UCSD-AML1 (cell line): ENCODE measurements at regions not wholly inside any gene's neighbourhood (a gene's known extent, or its start where the extent isn't known, plus 50 kb on each side); places are given as distances from the start of the nearest gene placed in this dataset.
"Not testable (repeated sequence)": the region's sequence is repeated elsewhere in the genome, so short reads cannot be mapped to it uniquely, and the experiment has no call there.

ENCODE experiments used
- DNase-seq: peaks from one replicate; lab custom pipeline; 2025; ENCODE audit not compliant: unreplicated experiment; lab: John Stamatoyannopoulos, UW

DNA sequence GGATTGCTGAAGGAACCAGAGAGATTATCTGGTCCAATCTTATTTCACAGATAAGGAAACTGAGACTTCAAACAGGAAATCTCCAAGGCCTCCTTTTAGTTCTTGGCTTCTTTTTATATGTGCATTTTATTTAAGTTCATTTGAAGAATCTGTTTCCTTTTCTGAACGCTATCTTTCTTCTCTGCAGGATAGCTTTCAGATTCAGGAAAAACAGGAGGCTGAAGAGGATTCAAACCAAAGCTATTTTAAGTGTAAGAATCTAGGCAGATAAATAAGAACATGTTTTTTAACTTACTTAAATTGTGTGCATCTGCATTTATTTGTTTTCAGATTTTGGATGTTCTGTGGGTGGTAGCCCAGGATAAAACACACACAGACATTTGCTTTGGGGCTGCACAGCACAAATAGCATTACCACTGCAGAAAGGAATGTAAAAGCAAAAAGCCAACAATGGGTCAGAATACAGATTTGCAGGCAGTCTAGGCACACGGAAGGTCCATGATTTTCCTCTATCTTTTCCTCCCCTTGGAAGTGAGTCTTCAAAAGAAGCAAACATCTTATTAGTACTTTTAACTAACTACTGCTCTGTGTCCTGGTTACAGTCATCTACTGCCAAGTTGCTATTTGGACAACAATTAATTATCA lies 188.8 kb upstream of the TBX18 start:
- DNase-seq, result no peak

DNA sequence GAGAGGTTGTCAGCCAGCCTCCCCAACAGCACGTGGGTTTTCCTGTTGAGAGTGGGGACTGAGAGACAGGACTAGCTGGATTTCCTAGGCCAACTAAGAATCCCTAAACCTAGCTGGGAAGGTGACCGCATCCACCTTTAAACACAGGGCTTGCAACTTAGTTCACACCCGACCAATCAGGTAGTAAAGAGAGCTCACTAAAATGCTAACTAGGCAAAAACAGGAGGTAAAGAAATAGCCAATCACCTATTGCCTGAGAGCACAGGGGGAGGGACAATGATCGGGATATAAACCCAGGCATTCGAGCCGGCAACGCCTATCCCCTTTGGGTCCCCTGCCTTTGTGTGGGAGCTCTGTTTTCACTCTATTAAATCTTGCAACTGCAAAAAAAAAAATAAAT lies 180.5 kb upstream of the TBX18 start:
- DNase-seq, result not testable (repeated sequence)

DNA sequence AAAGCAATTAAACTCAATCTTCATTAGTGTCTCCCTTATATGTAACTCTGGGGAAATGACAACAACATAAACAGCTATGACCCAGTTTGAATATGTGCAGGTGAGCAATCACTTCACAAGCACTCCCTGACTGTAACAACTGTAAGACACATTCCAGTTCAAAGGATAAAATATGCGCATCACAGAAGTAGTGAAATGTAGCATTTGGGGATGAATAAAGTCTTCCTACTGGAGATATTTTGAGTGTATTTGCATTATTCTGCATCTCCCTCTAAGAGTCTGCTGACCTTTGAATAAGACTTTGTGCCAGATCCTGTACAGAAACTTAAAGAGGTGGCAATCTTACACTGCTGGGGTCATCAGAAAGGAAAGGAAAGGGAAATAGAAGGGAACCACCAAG lies 179.5 kb upstream of the TBX18 start:
- DNase-seq, result no peak

DNA sequence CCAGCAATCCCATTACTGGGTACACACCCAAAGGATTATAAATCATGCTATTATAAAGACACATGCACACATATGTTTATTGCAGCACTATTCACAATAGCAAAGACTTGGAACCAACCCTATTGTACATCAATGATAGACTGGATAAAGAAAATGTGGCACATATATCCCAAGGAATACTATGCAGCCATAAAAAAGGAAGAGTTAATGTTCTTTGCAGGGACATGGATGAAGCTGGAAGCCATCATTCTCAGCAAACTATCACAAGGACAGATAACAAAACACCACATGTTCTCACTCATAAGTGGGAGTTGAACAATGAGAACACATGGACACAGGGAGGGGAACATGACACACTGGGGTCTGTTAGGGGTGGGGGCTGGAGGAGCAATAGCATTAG lies 177.2 kb upstream of the TBX18 start:
- not testable (repeated sequence) for DNase-seq

DNA sequence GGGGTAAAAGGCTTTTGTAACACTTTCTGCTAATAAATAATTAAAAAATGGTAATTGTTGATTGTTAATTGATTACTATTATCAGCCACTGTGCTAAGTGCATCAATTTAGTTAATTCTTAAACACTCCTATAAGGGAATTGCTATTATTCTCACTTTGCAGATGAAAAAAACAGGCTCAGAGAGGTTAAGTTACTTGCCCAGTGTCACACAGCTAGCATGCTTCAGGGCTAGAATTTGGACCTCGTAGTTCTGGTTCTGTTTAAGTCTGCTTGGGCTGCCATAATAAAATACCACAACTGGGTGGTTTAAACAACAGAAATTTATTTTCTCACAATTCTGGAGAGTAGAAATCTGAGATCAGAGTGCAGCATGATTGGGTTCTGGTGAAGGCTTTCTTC lies 164.8 kb upstream of the TBX18 start:
- no peak for DNase-seq

DNA sequence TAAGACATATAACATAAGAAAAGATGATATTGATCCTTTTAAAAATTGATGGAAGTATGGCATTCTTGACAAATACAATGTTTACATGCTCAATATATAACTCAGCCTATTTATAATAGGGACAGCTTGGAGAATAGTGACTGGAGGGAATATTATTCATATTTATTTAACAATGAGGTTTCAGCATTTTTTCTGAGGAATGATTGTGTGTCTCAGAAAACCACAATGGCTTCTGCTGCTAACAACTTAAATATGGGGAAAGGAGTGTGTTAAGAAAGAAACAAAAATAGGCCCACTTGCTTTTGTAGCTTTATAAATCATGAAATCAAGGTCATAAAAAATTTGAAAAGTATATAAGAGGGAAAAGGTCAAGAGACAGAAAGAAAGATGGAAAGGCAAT lies 163.2 kb upstream of the TBX18 start:
- DNase-seq, result no peak

DNA sequence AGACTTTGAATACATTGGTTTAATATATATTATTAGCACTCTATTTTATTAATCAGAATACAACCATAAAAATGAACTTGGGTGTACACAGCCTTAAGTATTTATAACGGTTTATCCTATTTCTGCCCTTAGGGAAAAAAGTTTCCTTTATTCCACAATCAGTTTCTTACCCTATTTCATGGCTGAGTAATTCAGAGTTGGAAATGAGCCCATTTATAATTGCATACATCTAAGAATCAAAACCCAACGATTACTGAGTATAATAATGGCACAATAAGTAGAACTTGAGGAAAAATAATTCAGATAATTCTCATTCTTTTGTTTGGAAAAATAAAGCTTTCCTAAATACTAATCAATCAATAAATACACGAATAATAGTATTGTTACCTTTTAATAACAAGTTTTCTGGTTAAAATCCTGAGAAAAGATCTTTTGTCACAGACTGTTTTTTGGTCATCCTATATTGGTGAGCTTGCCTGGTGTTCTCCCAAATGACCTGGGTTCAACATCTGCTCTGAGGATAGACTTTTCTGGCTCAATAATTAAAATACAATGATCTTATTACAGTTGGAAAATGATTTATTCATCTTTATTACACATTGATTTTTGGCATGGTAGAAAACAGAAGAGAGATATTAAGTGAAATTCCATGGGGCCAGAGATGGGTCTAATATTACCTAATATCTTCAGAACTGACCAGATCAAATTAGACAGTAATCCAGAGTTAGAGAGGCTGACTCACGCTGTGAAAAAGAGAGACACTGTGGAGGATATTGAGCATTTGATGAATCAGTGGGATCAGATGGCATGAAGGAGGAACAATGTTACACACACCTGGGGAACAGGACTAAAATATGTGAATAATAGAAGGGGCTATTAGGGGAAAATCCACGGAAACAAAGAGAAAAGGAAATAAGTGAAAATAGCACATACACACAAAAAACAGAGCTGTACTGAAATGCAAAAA lies 162.1 kb upstream of the TBX18 start:
- no peak for DNase-seq

DNA sequence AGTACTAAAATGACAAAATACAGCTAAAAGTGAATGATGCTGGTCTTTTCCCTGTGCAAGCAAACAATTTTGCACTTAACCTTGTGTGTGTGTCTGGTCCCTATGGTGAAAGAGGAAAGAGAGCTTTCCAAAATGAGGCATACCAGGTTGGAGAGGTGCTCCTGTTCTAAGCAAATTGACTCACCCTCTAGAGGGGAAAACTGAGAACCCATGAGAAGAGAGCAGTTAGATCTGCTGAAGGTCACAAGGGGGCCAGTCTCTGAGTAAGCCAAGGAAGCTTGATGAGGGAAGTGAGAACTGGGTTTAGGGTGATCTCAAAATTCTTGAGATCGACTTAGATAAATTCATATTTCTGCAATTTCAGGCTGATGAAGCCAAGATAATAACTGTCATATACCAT lies 157.5 kb upstream of the TBX18 start:
- no peak for DNase-seq

DNA sequence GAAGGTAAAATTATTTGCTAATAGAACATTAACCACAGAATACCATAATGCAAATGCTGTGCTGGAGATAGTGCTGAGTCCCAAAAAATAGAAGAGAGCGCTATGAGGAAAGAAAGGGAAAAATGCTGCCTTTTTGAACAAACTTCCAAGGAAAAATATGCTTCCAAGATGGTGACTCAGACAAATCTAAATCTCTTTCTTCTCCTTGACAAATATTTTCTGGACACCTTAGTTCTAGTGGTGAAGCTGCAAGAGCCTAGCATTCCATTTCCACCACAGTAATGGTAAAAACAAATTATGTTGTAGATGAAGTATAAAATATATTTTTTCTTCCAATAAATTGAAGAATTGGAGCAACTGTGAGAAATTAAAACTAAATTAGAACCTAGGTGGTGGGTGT lies 155.6 kb upstream of the TBX18 start:
- no peak for DNase-seq

DNA sequence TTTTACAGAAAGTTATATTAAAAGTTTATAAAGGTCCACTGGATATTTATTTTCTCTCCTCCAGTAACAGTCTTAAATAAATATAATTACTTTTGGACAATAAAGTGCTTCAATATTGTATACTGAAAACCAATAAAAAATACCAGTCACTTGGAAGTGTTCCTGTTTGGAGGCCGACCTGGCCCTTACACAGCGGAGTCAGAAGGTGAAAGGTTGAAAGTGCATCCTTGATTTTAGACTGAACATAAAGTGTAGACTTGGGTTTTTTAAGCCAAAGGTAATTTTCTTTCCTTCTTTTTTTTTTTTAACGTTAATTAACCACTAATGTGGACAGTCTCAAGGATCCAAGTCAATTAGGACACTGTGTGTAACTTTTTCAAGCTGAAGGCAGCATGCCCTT lies 152.3 kb upstream of the TBX18 start:
- no peak for DNase-seq

DNA sequence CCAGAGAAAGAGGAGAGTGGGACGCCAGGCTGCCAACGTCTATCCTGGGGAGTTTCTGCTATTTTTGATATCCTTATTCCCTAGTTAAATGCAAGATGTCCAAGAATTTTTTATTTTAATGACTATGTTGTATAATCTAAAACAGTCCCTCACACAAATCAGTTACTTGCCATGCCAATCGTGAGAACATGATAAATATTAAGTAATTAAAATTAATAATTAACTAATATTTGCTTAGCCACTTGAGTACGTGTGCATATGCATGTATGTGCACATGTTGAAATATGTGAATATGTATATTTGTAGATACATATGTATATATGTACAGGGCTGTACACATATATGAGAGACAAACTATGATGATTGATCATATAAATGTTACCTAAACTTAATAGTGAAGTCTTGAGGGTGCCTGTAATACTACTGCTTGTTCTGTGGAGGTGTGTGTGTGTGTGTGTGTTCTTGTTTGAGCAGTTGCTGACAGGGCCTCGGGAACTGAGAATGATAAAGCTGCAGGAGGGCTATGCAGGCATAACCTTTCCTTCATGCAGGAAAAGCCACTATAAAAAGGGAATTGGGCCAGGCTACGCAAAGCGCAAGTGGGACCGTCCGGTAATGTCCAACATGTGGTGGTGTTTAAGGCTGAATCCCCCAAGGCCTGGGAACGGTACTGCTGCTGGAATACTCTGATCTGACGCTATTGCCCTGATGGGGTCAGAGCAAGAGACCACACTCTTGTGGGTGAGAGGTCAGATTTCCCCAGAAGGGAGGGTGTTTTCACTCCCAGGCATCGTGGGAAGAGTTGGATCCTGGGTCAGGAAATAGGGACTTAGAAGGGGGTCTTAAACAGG lies 148.3 kb upstream of the TBX18 start:
- no peak for DNase-seq

DNA sequence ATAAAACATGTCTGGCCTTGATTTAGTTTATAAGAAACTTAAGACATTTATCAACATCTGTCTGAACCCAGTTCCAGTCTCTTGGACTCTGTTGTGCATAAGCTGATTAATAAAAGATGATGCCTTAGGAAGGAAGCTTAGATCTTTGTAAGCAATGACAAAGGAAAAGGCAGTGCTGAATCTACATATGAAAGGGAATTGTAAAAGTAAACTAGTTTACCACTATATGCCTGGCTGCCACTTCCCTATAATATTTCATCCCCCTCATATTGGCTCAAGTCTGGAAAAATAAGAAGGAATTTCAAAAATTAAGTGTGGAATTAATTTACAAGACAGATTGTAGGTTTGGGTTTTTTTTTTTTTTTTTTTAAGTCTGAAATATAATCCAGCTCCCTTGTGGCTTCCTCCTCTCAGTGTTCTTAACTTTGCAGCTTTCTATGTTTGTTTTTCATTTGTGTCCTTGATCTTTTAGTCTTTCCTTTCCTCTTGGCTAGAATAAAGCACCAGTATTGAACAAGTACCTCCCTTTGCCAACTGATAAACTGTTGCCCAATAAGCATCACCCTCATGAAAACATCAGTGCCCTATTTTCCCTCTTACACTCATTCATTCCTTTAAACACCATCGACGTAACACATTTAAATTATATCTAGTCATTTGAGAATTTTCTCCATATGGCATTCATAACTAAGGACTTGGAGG lies 146.7 kb upstream of the TBX18 start:
- DNase-seq, result no peak

DNA sequence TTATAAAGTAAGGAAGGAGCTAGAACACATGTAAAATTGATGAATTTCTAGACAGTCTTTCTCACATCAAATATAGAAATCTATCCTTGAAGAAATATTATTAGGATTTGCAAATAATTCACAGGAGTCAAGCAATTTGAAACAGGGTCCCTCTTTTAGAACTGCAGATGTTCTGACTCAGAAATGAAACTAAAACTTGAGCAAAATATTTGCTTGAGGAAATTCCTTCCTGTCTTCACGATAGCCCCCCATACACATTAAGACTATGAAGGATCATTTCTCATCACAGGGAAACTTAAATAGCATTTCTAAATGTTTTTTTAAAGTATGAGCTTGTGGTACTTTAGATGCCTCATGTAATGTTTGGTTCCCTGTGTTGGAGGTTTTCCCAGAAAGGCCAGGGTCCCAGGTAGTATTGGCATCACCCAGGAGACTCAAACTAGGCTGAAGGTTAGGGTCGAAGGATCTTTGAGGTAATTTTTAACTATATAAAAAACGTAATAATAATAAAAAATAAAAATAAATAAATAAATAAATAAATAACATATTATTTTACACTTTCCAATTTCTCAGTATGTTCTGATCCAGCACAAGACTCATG lies 144.0 kb upstream of the TBX18 start:
- no peak for DNase-seq

DNA sequence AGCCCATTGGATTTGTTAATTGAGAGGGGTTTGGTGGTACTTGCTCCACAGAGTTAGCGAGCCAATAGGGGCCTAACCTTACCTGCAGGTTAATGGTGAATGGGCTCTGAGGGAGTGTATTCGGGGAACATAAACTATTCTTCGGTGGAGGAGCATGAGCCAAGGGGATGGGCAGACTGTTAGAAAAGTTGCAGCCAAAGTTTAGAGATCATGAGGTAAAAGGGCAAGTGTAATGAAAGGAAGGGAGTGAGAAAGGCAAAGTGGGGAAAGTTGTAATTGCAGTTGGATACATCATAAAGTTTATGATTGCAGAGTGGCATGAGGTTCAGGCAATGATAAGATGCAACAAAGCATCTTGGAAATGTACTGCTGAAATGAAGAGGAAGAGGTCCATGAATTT lies 142.1 kb upstream of the TBX18 start:
- no peak for DNase-seq

DNA sequence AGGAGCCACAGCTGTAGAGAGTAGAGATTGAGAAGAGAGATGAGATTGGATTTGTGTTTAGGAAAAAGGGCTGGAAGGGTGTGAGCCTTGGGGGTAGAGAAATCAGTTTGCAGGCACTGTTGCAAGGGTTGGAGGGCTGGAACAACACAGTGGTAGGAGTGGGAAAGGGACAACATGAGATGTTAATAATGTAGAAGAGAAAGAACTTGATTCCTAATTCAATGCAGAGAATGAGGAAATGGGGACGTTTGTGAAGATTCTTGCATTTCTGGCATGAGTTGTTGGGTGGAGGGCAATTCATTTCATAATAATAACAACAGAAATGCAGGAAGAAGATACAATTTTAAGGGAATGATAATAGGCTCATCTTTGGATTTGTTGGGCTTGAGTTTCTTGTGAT lies 141.4 kb upstream of the TBX18 start:
- no peak for DNase-seq

DNA sequence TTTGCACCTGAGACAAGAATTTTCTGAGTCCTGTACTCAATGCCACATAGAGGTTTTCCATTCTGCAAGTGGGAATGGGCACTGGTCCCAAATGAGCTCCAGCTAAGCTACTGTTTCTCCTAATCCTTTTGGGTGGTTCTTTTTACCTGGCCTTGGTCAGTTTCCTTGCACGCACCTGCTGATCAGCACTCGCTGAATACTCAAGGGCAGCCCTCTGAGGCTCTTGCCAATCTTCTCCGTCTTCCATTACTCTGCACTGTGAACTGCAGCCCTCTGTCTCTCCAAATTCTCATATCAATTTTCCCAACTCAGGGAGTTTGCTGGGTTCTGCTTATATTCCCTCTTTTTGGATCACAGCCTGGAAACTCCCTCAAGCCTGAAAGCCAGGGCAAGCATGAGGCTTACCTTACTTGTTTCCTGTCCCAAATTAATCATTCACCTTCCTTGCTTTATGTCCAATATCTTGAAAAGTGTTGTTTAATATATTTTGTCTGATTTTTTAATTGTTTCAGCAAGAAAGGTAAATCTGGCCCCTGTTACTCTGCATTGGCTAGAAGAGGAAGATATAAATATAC lies 138.0 kb upstream of the TBX18 start:
- no peak for DNase-seq

DNA sequence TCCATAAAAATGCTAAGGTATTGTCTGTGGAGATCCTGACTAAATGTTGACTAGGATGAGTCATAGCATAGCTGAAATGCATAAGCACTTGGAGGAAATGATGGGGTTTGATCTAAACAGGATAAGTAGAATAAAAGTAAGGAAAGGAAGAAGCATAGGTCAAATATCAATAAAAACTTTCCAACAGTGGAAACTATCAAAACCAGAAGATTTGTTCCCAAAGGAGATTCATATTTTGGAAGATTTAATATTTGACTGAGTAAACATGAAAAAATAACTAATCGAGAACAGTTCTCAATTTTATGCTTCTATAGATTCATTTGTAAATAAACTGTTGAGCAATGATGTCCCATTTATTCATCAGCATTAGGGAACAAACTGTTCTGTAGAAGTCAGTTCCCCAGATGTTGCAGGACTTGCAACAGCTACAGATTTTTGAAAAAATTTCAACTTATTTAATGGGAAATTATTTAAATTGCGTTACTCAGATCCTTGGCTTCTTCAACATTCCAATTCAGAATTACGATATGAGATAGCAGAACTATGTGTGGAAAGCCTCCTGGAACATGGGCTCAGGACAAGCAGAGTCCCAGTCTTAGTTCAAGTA lies 133.7 kb upstream of the TBX18 start:
- DNase-seq, result no peak

DNA sequence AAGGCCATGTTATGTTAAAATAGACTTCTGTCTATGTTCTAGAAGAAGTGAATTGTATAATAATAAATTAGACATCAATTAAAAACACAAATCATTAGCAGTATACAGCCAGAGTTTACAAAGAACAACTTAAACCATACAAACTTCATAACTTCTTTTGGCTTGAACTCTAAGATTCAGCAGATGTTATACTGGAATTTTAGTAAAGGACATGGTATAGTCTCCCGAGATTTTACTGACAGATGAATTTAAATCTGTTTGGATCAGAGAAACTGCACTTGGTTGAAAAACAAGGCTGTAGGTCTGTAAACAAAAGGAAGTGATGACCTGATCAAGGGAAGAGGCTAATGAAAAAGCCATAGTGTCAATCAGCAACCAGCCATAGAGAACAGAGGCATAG lies 132.6 kb upstream of the TBX18 start:
- DNase-seq, result no peak

DNA sequence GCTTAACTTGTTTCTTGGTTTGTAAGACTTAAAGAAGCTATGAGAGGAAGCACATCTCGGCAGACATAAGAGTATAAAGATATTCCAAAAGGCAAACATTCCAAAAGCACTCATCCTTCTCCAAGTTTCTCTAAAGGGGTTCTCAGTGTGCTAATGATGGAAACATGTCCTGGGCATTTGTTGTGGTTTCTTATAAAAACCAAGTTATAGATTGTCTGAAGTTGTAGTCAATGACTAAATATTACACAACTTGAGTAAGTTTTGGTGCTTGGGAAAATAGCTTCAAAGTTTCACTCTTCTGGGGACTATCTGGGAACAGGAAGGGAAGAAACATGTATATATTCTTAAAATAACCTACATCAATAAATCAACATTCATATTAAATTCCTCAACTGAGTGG lies 128.3 kb upstream of the TBX18 start:
- no peak for DNase-seq
